D721Med (cell line): ENCODE measurements at regions not wholly inside any gene's neighbourhood (a gene's known extent, or its start where the extent isn't known, plus 50 kb on each side); places are given as distances from the start of the nearest gene placed in this dataset.

Source experiments
- DNase-seq: peaks from one replicate; pipeline ENCODE4 v3.0.0; 2011; ENCODE audit warnings: low spot score; ENCODE audit not compliant: insufficient read length
- FAIRE-seq: peaks from 2 replicates; lab custom pipeline; 2011; peaks lifted over from hg19 to GRCh38; lab: Jason Lieb, UNC
- CTCF ChIP-seq: IDR thresholded peaks from 2 replicates; pipeline ENCODE4 v1.5.1; 2012; ENCODE audit warnings: mild to moderate bottlenecking, control low read depth; ENCODE audit not compliant: insufficient read depth; ENCODE audit errors: missing control alignments

GRCh38 chr1:216927633-216928032 lies 204.4 kb upstream of the ESRRG start:
- no peak for TF ChIP-seq CTCF
- no peak for DNase-seq
- FAIRE-seq, result no peak

- TF ChIP-seq CTCF, result no peak
- FAIRE-seq (no peak), DNase-seq (no peak)
Observed at GRCh38 chr1:216926720-216927510, 203.7 kb upstream of the ESRRG start.

- no peak for FAIRE-seq
- DNase-seq, result no peak
- no peak for TF ChIP-seq CTCF
Observed at GRCh38 chr1:216925962-216926625, 202.9 kb upstream of the ESRRG start.

- TF ChIP-seq CTCF, result no peak
Observed at GRCh38 chr1:216924732-216925131, 201.5 kb upstream of the ESRRG start.

GRCh38 chr1:216923601-216924000 lies 200.4 kb upstream of the ESRRG start:
- DNase-seq (no peak), FAIRE-seq (peak; percentile 11)
- no peak for TF ChIP-seq CTCF

More at GRCh38 chr1:216924732-216925131, 201.5 kb upstream of the ESRRG start:
- no peak for DNase-seq
- no peak for FAIRE-seq

- no peak for TF ChIP-seq CTCF
- DNase-seq, result no peak
- FAIRE-seq, result no peak
Observed at GRCh38 chr1:216922406-216922805, 199.2 kb upstream of the ESRRG start.

- FAIRE-seq (no peak), DNase-seq (no peak)
- TF ChIP-seq CTCF, result no peak
Observed at GRCh38 chr1:216921866-216922265, 198.6 kb upstream of the ESRRG start.
